Putamen (tissue), 1 donor: ENCODE measurements at regions not wholly inside any gene's neighbourhood (a gene's known extent, or its start where the extent isn't known, plus 50 kb on each side); places are given as distances from the start of the nearest gene placed in this dataset.
"Not testable (repeated sequence)": the region's sequence is repeated elsewhere in the genome, so short reads cannot be mapped to it uniquely, and the experiment has no call there.

ENCODE experiments used
- DNase-seq: peaks from one replicate; pipeline ENCODE4 v3.0.0-alpha.2; 2016; ENCODE audit warnings: low spot score

GRCh38 chr11:31957674-31958073, 133.2 kb upstream of the RCN1 start:
- DNase-seq: no peak

- DNase-seq: no peak
Measured at GRCh38 chr11:31956310-31956709, 134.6 kb upstream of the RCN1 start.

DNA sequence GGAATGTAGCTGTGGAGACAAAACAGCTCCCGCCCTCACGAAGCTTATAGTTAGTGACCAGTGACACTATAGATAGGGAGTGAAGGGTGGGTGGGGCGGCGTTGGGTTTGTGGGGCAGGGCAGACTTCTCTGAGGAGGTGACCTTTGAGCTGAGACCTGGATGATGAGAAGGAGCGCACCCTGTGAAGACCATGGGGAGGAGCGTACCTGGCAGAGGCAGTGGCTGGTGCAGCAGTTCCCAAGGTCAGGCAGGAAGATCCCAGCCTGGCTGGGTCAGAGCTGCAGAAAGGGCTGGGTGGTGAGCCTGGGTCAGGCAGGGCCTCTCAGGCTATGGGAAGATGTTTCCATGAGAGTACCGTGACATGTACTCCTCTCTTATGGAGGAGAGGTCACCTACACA, 135.0 kb upstream of the RCN1 start:
- DNase-seq: no peak

- no peak for DNase-seq
Measured at GRCh38 chr11:31953803-31954327, 137.0 kb upstream of the RCN1 start.

GRCh38 chr11:31949733-31950200, 138.6 kb upstream of the PAX6 start:
- DNase-seq: not testable (repeated sequence)

DNA sequence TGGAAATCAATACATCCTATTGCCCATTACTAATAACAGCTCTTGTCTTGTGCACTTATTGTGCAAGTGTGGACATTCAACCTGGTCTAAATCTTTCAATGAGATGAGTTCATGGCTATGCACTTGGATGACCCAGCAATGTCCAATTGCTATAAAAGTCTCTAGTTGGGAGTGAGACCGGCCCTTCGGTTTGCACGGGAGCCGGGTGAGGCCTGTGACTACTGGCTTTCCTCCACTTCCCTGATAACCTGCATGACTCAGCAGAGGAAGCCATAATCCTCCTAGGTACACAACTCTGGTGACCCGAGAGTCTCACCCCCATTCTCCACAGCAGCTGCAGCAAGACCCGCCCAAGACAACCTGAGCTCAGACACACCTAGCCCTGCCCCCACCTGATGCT, 135.9 kb upstream of the PAX6 start:
- no peak for DNase-seq

DNA sequence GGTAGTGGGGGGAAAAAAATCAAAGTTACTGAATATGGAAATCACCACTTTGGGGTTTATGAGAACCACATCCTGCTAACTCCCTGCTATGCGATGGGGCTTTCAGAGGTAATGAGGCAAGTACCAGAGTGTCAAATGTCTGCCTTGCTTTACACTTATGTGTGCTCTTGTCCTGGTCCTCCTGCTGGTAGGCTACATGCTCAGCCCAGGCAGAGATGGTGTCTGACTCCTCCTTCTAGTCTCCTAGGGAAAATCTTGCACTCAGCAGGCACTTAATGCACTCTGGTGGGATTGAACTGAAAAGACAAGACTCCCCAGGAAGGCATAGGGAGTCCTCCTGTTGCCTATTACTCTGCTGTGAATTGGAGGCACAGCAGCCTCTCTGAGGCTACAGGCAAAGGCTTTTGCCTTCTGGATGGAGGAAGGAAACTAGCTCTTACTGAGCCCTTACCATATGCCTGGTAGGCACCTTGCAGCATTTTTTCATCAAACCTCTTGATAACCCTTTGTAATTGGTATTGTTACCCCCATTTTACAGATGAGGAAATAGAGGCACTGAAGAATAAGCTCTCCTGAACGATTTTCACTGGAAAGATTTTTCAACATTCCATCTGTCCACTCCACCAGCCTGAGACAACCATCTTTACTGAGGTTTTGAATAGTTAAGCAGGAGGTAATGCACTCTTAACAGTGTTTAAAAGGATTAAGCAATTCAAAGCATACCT, 132.1 kb upstream of the PAX6 start:
- DNase-seq: no peak

DNA sequence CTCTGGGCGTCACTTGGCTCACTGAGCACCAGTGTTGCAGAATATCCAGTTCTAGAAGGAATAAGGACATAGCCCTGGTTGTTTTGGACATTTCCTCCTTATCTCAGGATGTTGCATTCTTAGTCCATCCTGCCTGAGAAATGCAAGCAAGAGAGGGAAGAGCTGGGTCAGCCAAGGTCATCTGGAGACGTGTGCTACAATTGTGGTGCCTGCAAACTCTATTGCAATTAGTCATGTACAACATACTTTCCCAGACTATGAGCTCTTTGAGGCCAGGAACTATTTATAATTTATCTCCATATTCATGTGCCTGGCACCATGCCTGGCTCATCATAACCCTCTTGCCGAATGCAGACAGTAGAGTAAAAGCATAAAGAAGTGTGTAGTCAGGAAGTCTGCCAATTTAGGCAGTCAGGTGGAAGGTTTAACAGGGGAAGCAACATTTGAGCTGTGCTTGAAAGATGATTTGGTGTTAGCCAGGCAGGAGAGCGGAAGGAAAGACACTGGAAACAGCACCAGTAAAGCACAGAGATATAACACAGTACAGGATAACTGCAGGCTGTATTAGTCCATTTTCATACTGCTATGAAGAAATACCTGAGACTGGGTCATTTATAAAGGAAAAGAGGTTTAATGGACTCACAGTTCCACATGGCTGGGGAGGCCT, 129.4 kb upstream of the PAX6 start:
- no peak for DNase-seq

GRCh38 chr11:31939004-31939403, 127.9 kb upstream of the PAX6 start:
- DNase-seq: no peak

DNA sequence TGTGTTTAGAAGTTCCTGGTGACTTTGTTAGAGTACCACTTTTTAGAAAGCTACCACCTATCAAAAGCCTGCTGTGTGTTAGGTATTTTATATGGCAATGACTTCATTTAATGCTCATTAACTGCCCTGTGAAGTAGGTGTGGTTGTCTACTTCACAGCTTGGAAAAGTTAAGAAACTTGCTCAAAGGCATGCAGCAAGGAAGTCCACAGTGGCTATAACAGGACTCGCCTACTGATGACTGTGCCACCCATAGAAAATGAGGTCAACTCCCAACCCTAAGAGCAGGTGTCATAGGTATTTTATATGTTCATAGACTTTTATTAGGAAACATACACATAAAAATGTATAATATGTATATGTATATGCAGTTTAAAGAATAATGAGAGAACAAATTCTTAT, 125.2 kb upstream of the PAX6 start:
- no peak for DNase-seq

GRCh38 chr11:31932879-31933278, 121.8 kb upstream of the PAX6 start:
- DNase-seq: no peak

- DNase-seq: no peak
Measured at GRCh38 chr11:31927982-31928381, 116.9 kb upstream of the PAX6 start.

DNA sequence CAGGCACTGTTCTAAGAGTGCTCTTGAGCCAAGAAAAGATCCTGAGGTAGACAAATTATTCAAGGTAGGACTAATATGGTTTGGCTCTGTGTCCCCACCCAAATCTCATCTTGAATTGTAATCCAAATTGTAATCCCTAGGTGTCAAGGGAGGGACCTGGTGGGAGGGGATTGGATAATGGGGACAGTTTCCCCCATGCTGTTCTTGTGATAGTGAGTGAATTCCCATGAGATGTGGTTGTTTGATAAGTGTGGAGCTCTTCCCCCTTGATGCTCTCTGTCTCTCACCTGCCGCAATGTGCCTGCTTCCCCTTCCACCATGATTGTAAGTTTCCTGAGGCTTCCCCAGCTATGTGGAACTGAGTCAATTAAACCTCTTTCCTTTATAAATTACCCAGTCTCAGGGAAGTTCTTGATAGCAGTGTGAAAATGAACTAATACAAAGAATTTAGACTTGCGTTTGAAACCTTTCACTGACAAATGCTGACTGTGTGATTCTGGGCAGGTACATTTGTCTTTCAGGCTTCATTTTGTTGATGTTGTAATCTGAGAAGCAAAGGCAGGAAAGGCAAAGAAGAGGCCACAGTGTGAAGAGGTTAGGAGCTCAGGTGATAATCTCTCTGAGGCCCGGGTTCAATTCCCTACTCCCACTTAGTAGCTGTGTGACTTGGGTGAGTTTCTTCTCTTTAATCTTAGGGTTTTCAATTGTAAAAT, 115.8 kb upstream of the PAX6 start:
- no peak for DNase-seq

DNA sequence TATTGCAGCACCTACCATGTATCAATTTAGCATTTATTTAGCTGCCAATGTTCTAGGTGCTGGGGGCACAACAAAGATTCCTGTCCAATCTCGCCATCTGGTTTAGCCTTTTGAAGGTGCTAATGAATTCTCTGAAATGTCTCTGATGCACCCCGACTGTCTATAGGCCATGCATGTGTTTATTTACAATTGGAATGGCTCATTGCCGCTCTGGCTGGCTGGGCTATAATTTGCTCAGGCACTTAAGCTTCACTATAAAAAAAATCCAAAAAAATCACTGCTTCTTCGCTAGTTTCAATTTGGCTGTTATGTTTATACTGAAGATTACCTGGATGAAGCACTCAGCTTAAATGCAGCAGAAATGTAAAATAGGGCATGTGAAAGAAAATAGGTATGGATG, 115.0 kb upstream of the PAX6 start:
- DNase-seq: no peak

- no peak for DNase-seq
Measured at GRCh38 chr11:31922450-31922849, 111.3 kb upstream of the PAX6 start.

DNA sequence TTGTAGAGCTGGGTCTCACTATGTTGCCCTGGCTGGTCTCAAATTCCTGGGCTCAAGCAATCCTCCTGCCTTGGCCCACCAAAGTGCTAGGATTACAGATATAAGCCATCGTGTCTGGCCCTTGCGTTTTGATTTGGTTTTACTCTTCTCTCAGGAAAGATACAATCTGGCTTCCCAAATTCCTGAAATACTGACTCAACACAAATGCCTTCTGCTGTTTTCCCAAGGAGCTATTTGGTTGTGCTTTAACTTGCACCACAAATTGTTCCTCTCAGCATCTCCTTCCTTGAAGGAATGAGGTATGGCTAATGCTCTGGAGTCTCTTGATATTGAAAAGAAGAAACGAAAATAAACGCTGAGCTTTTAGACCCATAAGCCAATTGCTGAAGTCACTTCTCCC, 110.0 kb upstream of the PAX6 start:
- DNase-seq: no peak

GRCh38 chr11:31919175-31919574, 108.1 kb upstream of the PAX6 start:
- no peak for DNase-seq

DNA sequence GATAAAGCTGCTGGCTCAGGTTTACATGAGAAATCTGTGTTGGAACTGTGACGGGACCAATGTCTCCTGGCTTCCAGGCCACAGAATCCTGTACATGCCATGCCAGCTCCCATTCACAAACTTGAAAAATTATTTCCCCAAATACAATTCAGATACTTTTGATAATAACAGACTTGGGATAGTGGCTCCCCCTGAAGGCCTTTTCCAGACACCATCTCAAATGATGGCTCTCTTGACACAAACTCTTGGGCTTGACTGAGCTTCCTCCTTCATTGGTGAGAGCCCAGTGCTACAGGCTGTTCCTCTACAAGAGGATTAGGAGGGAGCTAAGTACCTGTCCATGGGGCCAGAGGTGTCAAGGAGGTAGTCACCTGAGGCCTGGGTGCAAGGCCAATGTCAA, 104.7 kb upstream of the PAX6 start:
- DNase-seq: no peak

- DNase-seq: no peak
Measured at GRCh38 chr11:31913985-31914384, 102.9 kb upstream of the PAX6 start.

GRCh38 chr11:31912808-31913207, 101.7 kb upstream of the PAX6 start:
- DNase-seq: no peak

- no peak for DNase-seq
Measured at GRCh38 chr11:31910950-31911576, 99.9 kb upstream of the PAX6 start.
